Body of pancreas (tissue), 4 donors: ENCODE measurements at regions not wholly inside any gene's neighbourhood (a gene's known extent, or its start where the extent isn't known, plus 50 kb on each side); places are given as distances from the start of the nearest gene placed in this dataset.

Experiments
- CTCF ChIP-seq, 7 experiments: fragments of 450-650 bp in 4 of 7; fragments of 200-600 bp in 3 of 7; sonication (generic) in 3 of 7; IDR thresholded peaks; one replicate each; pipeline ENCODE4 v1.5.1; 2016 to 2019; ENCODE audit warnings: antibody characterized with exemption in 7 of 7
- POLR2A ChIP-seq, 3 donors: fragments of 450-650 bp; IDR thresholded peaks; one replicate each; pipeline ENCODE4 v1.6.1; 2016; ENCODE audit warnings: antibody characterized with exemption in 3 of 3, mild to moderate bottlenecking in 2 of 3

GRCh38 chr2:207226671-207227061 lies 60.9 kb upstream of the KLF7 start:
- TF ChIP-seq CTCF (IDR thresholded peaks at IDR 0.05): no peak
- no peak for TF ChIP-seq POLR2A (IDR thresholded peaks at IDR 0.05)
